Omental fat pad (tissue), 3 donors: ENCODE measurements at regions not wholly inside any gene's neighbourhood (a gene's known extent, or its start where the extent isn't known, plus 50 kb on each side); places are given as distances from the start of the nearest gene placed in this dataset.
"Not testable (repeated sequence)": the region's sequence is repeated elsewhere in the genome, so short reads cannot be mapped to it uniquely, and the experiment has no call there.

Experiments
- ATAC-seq: fragments of 150-250 bp; one replicate; pipeline ENCODE4 v1.9.1; 2016; ENCODE audit warnings: mild to moderate bottlenecking, moderate library complexity; ENCODE audit not compliant: low FRiP score
- DNase-seq: peaks from one replicate; pipeline ENCODE4 v3.0.0-alpha.2; 2019; ENCODE audit warnings: low spot score
- TF ChIP-seq, protein P1 (sequence below), 3 donors: fragments of 450-650 bp; IDR thresholded peaks; one replicate each; pipeline ENCODE4 v1.5.1; 2016 to 2017; ENCODE audit warnings: antibody characterized with exemption in 3 of 3, mild to moderate bottlenecking in 3 of 3, moderate library complexity in 2 of 3

DNA sequence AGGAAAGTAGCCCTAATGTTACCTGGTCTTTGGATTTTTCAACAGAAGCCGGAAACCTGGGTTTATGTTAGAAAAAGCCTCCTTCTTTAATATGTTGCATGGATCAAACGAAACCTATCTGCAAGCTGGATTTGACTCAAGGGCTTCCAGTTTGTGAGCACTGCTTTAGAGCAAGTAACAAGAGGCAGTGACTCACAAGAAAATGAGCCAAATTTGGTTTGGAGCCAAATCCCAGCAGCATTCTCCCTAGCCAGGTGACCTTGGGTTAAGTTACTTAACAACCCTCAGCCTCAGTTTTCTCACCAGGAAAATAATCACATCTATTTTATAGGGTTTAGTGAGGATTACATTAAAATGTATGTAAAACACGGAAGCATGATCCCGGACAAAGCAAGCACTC lies 215.2 kb upstream of the PRICKLE2 start:
- ATAC-seq (no peak), DNase-seq (no peak)
- TF ChIP-seq, protein P1, sequence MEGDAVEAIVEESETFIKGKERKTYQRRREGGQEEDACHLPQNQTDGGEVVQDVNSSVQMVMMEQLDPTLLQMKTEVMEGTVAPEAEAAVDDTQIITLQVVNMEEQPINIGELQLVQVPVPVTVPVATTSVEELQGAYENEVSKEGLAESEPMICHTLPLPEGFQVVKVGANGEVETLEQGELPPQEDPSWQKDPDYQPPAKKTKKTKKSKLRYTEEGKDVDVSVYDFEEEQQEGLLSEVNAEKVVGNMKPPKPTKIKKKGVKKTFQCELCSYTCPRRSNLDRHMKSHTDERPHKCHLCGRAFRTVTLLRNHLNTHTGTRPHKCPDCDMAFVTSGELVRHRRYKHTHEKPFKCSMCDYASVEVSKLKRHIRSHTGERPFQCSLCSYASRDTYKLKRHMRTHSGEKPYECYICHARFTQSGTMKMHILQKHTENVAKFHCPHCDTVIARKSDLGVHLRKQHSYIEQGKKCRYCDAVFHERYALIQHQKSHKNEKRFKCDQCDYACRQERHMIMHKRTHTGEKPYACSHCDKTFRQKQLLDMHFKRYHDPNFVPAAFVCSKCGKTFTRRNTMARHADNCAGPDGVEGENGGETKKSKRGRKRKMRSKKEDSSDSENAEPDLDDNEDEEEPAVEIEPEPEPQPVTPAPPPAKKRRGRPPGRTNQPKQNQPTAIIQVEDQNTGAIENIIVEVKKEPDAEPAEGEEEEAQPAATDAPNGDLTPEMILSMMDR (IDR thresholded peaks at IDR 0.05), result no peak

DNA sequence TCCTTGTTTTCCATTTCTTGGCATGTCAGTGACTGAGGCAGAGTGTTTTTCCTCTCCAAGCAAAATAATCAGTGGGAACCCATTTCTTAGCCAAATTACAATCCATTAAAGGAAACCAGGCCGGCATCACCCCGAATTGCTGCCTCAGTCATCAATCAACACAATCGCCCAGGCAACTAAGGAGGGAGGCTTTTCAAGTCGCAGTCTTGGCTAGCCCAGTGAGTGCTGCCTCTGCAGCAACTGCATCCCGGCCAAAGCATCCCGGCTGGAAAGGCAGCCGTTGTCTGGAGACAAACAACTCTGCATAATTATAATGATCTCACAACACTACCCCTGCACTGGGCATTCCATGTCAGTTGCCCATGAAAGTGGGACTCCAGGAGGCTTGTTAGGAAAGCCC lies 213.5 kb upstream of the PRICKLE2 start:
- TF ChIP-seq, protein P1 (IDR thresholded peaks at IDR 0.05), result no peak
- DNase-seq (no peak), ATAC-seq (no peak)

DNA sequence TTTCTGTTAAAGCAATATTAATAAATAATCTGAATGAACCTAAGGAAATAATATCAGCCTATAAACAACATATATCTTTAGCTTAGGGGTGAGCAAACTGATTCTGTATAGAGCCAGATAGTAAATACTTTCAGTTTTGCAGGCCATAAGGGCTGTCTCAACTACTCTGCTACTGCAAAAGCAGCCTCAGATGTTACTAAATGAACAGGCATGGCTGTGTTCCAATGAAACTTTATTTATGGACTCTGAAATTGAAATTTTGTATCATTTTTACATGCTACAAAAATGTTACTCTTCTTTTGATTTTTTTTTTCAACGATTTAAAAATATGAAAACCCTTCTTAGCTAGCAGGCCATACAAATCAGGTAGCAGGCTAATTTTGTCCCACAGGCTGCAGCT lies 212.8 kb upstream of the PRICKLE2 start:
- no peak for ATAC-seq
- TF ChIP-seq, protein P1 (IDR thresholded peaks at IDR 0.05), result no peak
- DNase-seq, result no peak

DNA sequence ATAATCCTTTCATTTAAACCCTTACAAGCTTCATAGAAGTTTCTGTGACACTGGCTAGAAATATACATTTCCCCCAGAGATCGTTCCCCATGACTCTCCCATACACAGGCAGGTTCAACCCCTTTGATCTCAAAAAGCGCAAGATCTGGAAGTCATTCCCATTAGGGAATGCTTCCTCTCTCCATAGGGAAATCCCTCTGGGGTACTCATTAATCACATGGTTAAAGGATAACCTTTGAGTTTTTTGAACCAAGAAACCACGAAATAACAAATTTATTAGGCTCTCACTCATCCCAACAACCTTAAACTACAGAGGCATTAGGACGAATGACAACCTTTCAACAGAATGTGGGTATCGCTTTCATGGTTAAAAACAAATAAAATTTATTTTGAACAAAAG lies 211.9 kb upstream of the PRICKLE2 start:
- DNase-seq (no peak), ATAC-seq (no peak)
- TF ChIP-seq, protein P1 (IDR thresholded peaks at IDR 0.05), result no peak

DNA sequence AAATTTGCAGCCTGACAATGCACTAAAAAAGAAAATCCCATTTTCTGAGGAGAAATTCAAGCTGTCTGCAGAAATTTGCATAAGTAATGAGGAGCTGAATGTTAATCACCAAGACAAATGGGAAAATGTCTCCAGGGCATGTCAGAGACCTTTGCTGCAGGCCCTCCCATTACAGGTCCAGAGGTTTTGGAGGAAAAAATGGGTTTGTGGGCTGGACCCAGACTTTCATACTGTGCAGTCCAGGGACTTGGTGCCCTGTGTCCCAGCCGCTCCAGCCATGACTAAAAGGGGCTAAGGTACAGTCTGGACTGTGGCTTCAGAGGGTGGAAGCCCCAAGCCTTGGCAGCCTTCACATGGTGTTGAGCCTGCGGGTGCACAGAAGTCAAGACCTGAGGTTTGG lies 209.8 kb upstream of the PRICKLE2 start:
- ATAC-seq, DNase-seq: not testable (repeated sequence)

DNA sequence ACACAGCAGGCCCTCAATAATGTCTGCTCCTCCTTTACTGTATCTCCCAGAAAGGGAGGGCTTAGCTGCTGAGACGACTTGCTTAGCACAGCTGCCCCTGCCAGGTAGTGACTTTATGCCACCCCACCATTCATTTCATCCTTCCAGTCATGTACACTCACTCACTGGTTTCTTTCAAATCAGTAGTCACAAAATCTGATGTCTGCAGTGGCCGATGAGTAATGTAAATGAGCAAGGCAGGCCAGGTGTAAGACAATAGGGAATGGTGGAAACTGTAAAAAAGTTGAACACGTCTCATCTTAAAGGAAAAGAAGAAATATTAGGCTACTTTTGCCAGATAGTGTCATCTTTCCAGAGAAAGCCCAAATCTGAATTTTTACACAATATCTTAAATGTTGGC lies 207.6 kb upstream of the PRICKLE2 start:
- DNase-seq (no peak), ATAC-seq (no peak)
- TF ChIP-seq, protein P1 (IDR thresholded peaks at IDR 0.05), result no peak

DNA sequence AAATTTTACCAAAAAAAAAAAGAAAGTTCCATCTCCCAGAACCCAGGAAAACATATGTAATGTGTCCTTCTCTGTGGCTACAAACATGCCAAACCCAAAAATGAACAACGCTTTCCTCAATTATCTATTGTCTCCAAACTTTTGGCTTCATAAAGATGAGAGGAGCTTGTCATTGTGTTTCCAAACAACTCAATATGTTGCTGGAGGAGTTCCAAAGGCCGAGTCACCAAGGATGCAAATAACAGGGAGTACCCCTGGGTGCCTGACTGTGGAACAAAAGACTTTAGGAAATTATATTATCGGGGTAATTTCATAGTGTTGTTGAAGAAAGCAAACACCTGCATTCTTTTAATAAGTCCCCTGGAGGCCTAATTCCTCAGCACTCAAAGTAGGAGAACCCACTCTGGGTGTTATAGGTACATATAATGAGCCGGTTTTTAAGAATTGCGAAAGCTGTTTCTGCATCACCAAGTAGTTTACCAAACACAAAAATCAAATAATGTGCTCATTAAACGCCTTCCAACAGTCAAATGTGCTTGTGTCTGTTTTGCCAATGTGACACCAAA lies 206.3 kb upstream of the PRICKLE2 start:
- no peak for DNase-seq
- TF ChIP-seq, protein P1 (IDR thresholded peaks at IDR 0.05), result no peak
- ATAC-seq, result no peak

DNA sequence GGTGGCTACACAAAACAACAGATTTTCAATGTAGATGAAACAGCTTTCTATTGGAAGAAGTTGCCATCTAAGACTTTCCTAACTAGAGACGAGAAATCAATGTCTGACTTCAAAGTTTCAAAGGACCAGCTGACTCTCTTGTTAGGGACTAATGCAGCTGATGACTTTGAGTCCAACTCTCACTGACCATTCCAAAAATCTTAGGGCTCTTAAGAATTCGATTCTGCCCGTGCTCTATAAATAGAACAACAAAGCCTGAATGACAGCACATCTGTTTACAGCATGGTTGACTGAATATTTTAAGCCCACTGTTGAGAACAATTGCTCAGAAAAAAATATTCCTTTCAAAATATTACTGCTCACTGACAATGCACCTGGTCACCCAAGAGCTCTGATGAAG lies 202.4 kb upstream of the PRICKLE2 start:
- no peak for DNase-seq
- ATAC-seq, result no peak
- TF ChIP-seq, protein P1 (IDR thresholded peaks at IDR 0.05), result no peak
